K562 (cell line): ENCODE measurements at regions not wholly inside any gene's neighbourhood (a gene's known extent, or its start where the extent isn't known, plus 50 kb on each side); places are given as distances from the start of the nearest gene placed in this dataset.

ENCODE experiments used
- ATAC-seq: fragments of 200-7000 bp; cut with Tn5 transposase; 3 replicates; pipeline ENCODE4 v1.9.1; 2020; ENCODE audit warnings: moderate library complexity
- BruUV-seq: library from RNA; stranded (reverse); fragments of 400-500 nt; replicated peaks from 2 replicates; lab custom pipeline; 2021; lab: Mats Ljungman, UMichigan
- CTCF ChIA-PET: fragments of 300-600 bp; formaldehyde crosslinking; extraction: SDS; loops from one replicate; lab custom pipeline; 2021; ENCODE audit warnings: low intra/inter-chr PET ratio; lab: Yijun Ruan, JAX
- POLR2A ChIA-PET: fragments of 300-600, 350-650 bp; sonication (Branson Sonifier 250); formaldehyde crosslinking; extraction: SDS; loops from one replicate; lab custom pipeline; 2021; ENCODE audit warnings: antibody characterized with exemption, inconsistent platforms; lab: Yijun Ruan, JAX
- DNase-seq, 4 experiments: peaks; one replicate each; pipeline versions ENCODE4 v3.0.0 to v3.0.0-alpha.2; 2011 to 2018; ENCODE audit warnings: low spot score in 3 of 4, mixed read lengths in 3 of 4; ENCODE audit errors: extremely low read depth in 1 of 4
- FAIRE-seq: peaks from 2 replicates; lab custom pipeline; 2011; peaks lifted over from hg19 to GRCh38; lab: Jason Lieb, UNC
- H2AFZ ChIP-seq: 2 replicates; pipeline ENCODE4 v1.6.0; 2011; ENCODE audit warnings: low read depth, low read length, control low read depth, inconsistent platforms
- H3K27ac ChIP-seq: fragments of 200-600 bp; 3 replicates; pipeline ENCODE4 v1.8.0; 2011; ENCODE audit warnings: low read depth, mild to moderate bottlenecking, control low read depth, inconsistent platforms, low read length, moderate library complexity, mixed read lengths; ENCODE audit errors: extremely low read depth
- H3K27me3 ChIP-seq, 2 experiments: fragments of 300-600 bp in 1 of 2; 2 replicates in 1 of 2; 3 replicates in 1 of 2; pipeline versions ENCODE4 v1.6.0 to v1.8.0; 2011; ENCODE audit warnings: inconsistent platforms in 2 of 2, low read length in 2 of 2, mild to moderate bottlenecking in 1 of 2, mixed read lengths in 1 of 2, moderate library complexity in 1 of 2; ENCODE audit not compliant: control insufficient read depth in 2 of 2, insufficient read depth in 2 of 2
- H3K36me3 ChIP-seq: fragments of 300-600 bp; 3 replicates; pipeline ENCODE4 v1.8.0; 2011; ENCODE audit warnings: mild to moderate bottlenecking, low read length, inconsistent platforms; ENCODE audit not compliant: control insufficient read depth, insufficient read depth
- H3K4me1 ChIP-seq, 2 experiments: fragments of 200-600 bp in 1 of 2; replicated peaks in 1 of 2; 2 replicates in 1 of 2; 3 replicates in 1 of 2; pipeline versions ENCODE4 v1.5.1 to v1.8.0; 2011; ENCODE audit warnings: inconsistent platforms in 2 of 2, low read length in 2 of 2, mild to moderate bottlenecking in 1 of 2, mixed read lengths in 1 of 2, moderate library complexity in 1 of 2; ENCODE audit not compliant: control insufficient read depth in 2 of 2, insufficient read depth in 2 of 2
- H3K4me2 ChIP-seq: 2 replicates; pipeline ENCODE4 v1.6.1; 2011; ENCODE audit warnings: low read length, control low read depth, inconsistent platforms, mixed read lengths; ENCODE audit not compliant: insufficient read depth
- H3K4me3 ChIP-seq: fragments of 200-600 bp; sonication (generic), shearing (Covaris generic); 2 replicates; pipeline ENCODE4 v1.5.1; 2016; ENCODE audit warnings: control low read depth, inconsistent platforms
- H3K79me2 ChIP-seq: fragments of 200-600 bp; 3 replicates; pipeline ENCODE4 v1.8.0; 2011; ENCODE audit warnings: low read length, inconsistent platforms; ENCODE audit not compliant: control insufficient read depth, insufficient read depth
- H3K9ac ChIP-seq, 2 experiments: 2 replicates each; pipeline versions ENCODE4 v1.6.0 to v1.6.1; 2011; ENCODE audit warnings: low read depth in 2 of 2, low read length in 2 of 2, control low read depth in 1 of 2, inconsistent platforms in 1 of 2, mild to moderate bottlenecking in 1 of 2, mixed read lengths in 1 of 2; ENCODE audit not compliant: insufficient read depth in 1 of 2
- H3K9me1 ChIP-seq: one replicate; pipeline ENCODE4 v1.6.0; 2011; ENCODE audit warnings: inconsistent platforms, mild to moderate bottlenecking, low read length, moderate library complexity; ENCODE audit not compliant: control insufficient read depth, insufficient read depth
- H3K9me3 ChIP-seq: replicated peaks from 2 replicates; pipeline ENCODE4 v1.5.1; 2011; ENCODE audit warnings: low read depth, low read length, inconsistent platforms; ENCODE audit not compliant: control insufficient read depth, insufficient read depth
- H4K20me1 ChIP-seq: replicated peaks from 2 replicates; pipeline ENCODE4 v1.6.1; 2011; ENCODE audit warnings: low read length, inconsistent platforms, mixed read lengths; ENCODE audit not compliant: control insufficient read depth, insufficient read depth
- HNRNPLL ChIP-seq: fragments of 200-400 bp; formaldehyde crosslinking; IDR thresholded peaks from 2 replicates; pipeline ENCODE4 v1.6.1; 2017; ENCODE audit warnings: low read length, low read depth, mild to moderate bottlenecking; ENCODE audit not compliant: poor library complexity, severe bottlenecking
- IFI16 ChIP-seq: fragments of 250-450 bp; sonication (Bioruptor Pico); IDR thresholded peaks from 2 replicates; pipeline ENCODE4 v2.1.2; 2022; ENCODE audit warnings: mild to moderate bottlenecking, inconsistent platforms
- PBX2 ChIP-seq, 2 experiments: IDR thresholded peaks in 1 of 2; conservative IDR thresholded peaks in 1 of 2; 2 replicates each; pipeline ENCODE4 v1.6.1; 2016; ENCODE audit warnings: low read depth in 2 of 2, mild to moderate bottlenecking in 1 of 2, missing compliant biosample characterization in 1 of 2, missing genetic modification characterization in 1 of 2, moderate library complexity in 1 of 2
- PTBP1 ChIP-seq: fragments of 200-400 bp; formaldehyde crosslinking; IDR thresholded peaks from 2 replicates; pipeline ENCODE4 v1.6.1; 2017; ENCODE audit warnings: low read depth, low read length
- RBM22 ChIP-seq: fragments of 200-400 bp; formaldehyde crosslinking; IDR thresholded peaks from 2 replicates; pipeline ENCODE4 v1.6.1; 2018; ENCODE audit warnings: low read length, low read depth; ENCODE audit not compliant: poor library complexity, severe bottlenecking
- SMARCA5 ChIP-seq: fragments of 450-650 bp; IDR thresholded peaks from 2 replicates; pipeline ENCODE4 v1.6.1; 2016
- SMARCE1 ChIP-seq: fragments of 450-650 bp; IDR thresholded peaks from 2 replicates; pipeline ENCODE4 v1.7.1; 2016; ENCODE audit warnings: mild to moderate bottlenecking
- SREBF2 ChIP-seq: sonication (generic); formaldehyde crosslinking; IDR thresholded peaks from 2 replicates; pipeline ENCODE4 v1.4.0; 2020; ENCODE audit warnings: mild to moderate bottlenecking, missing genetic modification reagents
- ZNF134 ChIP-seq: fragments of 250-450 bp; sonication (Bioruptor Pico); conservative IDR thresholded peaks from 2 replicates; pipeline ENCODE4 v1.4.0; 2020
- ZNF197 ChIP-seq: fragments of 200-800 bp; sonication (Bioruptor generic); IDR thresholded peaks from 2 replicates; pipeline ENCODE4 v1.6.1; 2016; ENCODE audit warnings: low read depth, missing genetic modification characterization, missing compliant biosample characterization
- ZNF384 ChIP-seq: IDR thresholded peaks from 2 replicates; pipeline ENCODE4 v1.6.1; 2012; ENCODE audit warnings: low read depth, low read length, improper control_type of control experiment
- ZNF507 ChIP-seq: conservative IDR thresholded peaks from 2 replicates; pipeline ENCODE4 v1.6.1; 2017; ENCODE audit warnings: missing genetic modification characterization, missing compliant biosample characterization
- ZNF699 ChIP-seq: fragments of 250-450 bp; sonication (Bioruptor Pico); IDR thresholded peaks from 2 replicates; pipeline ENCODE4 v1.8.0; 2021; ENCODE audit warnings: mild to moderate bottlenecking, moderate library complexity; ENCODE audit not compliant: insufficient replicate concordance
- ZSCAN32 ChIP-seq: fragments of 450-650 bp; formaldehyde crosslinking; IDR thresholded peaks from 2 replicates; pipeline ENCODE4 v1.4.0; 2020; ENCODE audit warnings: mild to moderate bottlenecking, moderate library complexity
- WGBS: fragments of 100-300 bp; shearing (Covaris generic); methylation state at CpG from one replicate; pipeline ENCODE4 v1.1.6; 2016; ENCODE audit warnings: low coverage, mixed read lengths; ENCODE audit not compliant: insufficient coverage; ENCODE audit errors: missing lambda C conversion rate; 5-methylcytosine and 5-hydroxymethylcytosine counted together
- in situ Hi-C: fragments of 300-500 bp; cut with MboI; formaldehyde crosslinking; loops from 4 replicates; pipeline ENCODE4 v1.15.0; 2018; ENCODE audit warnings: inconsistent platforms, mixed read lengths
- intact Hi-C: fragments of 100-400 bp; cut with micrococcal nuclease; formaldehyde crosslinking; loops from 2 replicates; pipeline ENCODE4 v1.14.2; 2022
- TF ChIP-seq, protein P1 (sequence below), 2 experiments: fragments of 450-650 bp in 1 of 2; IDR thresholded peaks; 2 replicates each; pipeline ENCODE4 v1.6.1; 2011 to 2017; ENCODE audit warnings: low read depth in 2 of 2, antibody characterized with exemption in 1 of 2, borderline replicate concordance in 1 of 2, low read length in 1 of 2, mild to moderate bottlenecking in 1 of 2, mixed read lengths in 1 of 2; ENCODE audit not compliant: control insufficient read depth in 1 of 2

- TF ChIP-seq ZSCAN32 (CRISPR knock-in tag) = no peak
- TF ChIP-seq ZNF197 (CRISPR knock-in tag) = no peak
These were observed 125.3 kb upstream of the ATF7IP start (continued) for GRCh38 chr12:14239935-14240872.

GRCh38 chr12:14240873-14241220 is 124.6 kb upstream of the ATF7IP start:
- ChIA-PET CTCF (no interaction called here), POLR2A (no interaction called here)
- ATAC-seq = no peak
- H3K27ac ChIP-seq = no peak overlapping the region
- TF ChIP-seq SMARCA5 (no peak), RBM22 (no peak), ZNF134 (CRISPR knock-in tag) (no peak), SMARCE1 (no peak), PBX2 (CRISPR knock-in tag; IDR thresholded peaks at IDR 0.05; ENCODE audit: low read depth) (no peak), PBX2 (tag; conservative IDR thresholded peaks at IDR 0.05; ENCODE audit: low read depth) (no peak), ZNF699 (no peak), PTBP1 (no peak), ZNF384 (no peak), HNRNPLL (no peak), IFI16 (CRISPR knock-in tag) (no peak), SREBF2 (no peak), ZNF507 (no peak)
- TF ChIP-seq, protein P1, sequence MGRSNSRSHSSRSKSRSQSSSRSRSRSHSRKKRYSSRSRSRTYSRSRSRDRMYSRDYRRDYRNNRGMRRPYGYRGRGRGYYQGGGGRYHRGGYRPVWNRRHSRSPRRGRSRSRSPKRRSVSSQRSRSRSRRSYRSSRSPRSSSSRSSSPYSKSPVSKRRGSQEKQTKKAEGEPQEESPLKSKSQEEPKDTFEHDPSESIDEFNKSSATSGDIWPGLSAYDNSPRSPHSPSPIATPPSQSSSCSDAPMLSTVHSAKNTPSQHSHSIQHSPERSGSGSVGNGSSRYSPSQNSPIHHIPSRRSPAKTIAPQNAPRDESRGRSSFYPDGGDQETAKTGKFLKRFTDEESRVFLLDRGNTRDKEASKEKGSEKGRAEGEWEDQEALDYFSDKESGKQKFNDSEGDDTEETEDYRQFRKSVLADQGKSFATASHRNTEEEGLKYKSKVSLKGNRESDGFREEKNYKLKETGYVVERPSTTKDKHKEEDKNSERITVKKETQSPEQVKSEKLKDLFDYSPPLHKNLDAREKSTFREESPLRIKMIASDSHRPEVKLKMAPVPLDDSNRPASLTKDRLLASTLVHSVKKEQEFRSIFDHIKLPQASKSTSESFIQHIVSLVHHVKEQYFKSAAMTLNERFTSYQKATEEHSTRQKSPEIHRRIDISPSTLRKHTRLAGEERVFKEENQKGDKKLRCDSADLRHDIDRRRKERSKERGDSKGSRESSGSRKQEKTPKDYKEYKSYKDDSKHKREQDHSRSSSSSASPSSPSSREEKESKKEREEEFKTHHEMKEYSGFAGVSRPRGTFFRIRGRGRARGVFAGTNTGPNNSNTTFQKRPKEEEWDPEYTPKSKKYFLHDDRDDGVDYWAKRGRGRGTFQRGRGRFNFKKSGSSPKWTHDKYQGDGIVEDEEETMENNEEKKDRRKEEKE (IDR thresholded peaks at IDR 0.05; ENCODE audit: borderline replicate concordance in 1 of 2, control insufficient read depth in 1 of 2, low read depth in 2 of 2, low read length in 1 of 2) = no peak
- intact Hi-C loops (no loop called here), in situ Hi-C loops (no loop called here)
- H3K27me3 ChIP-seq = no peaks in the 10 kb centered on the region
- 58% methylated on average over 4 of the region's 4 CpGs for WGBS
- no peaks in the 10 kb centered on the region for H3K79me2 ChIP-seq
- peaks cover 2% of the 10 kb centered on the region; the same call in 1 of the 2 replicates for H3K9me3 ChIP-seq
- BruUV-seq = no TSS peak
- no peaks in the 10 kb centered on the region for H4K20me1 ChIP-seq
- no peaks in the 10 kb centered on the region for H3K36me3 ChIP-seq
- H3K4me2 ChIP-seq = no peak overlapping the region
- no peak overlapping the region for H3K9ac ChIP-seq
- FAIRE-seq = no peak
- no peaks in the 10 kb centered on the region for H3K9me1 ChIP-seq
- no peak for DNase-seq
- no peak overlapping the region for H3K4me3 ChIP-seq
- H3K4me1 ChIP-seq = no peaks in the 10 kb centered on the region; a peak in 1 of 5 replicates
- no peak overlapping the region for H2AFZ ChIP-seq
